GM23248 (cell line): ENCODE measurements at regions not wholly inside any gene's neighbourhood (a gene's known extent, or its start where the extent isn't known, plus 50 kb on each side); places are given as distances from the start of the nearest gene placed in this dataset.

Experiments used
- EZH2 ChIP-seq: fragments of 200-600 bp; sonication (generic); IDR thresholded peaks from 2 replicates; pipeline ENCODE4 v1.6.1; 2018; ENCODE audit warnings: antibody characterized with exemption, mild to moderate bottlenecking; ENCODE audit not compliant: insufficient read depth, poor library complexity, severe bottlenecking
- EZH2phosphoT487 ChIP-seq: fragments of 200-600 bp; sonication (generic); IDR thresholded peaks from 2 replicates; pipeline ENCODE4 v1.6.1; 2018; ENCODE audit warnings: antibody characterized with exemption, moderate library complexity, mild to moderate bottlenecking, low read depth; ENCODE audit not compliant: insufficient read depth

DNA sequence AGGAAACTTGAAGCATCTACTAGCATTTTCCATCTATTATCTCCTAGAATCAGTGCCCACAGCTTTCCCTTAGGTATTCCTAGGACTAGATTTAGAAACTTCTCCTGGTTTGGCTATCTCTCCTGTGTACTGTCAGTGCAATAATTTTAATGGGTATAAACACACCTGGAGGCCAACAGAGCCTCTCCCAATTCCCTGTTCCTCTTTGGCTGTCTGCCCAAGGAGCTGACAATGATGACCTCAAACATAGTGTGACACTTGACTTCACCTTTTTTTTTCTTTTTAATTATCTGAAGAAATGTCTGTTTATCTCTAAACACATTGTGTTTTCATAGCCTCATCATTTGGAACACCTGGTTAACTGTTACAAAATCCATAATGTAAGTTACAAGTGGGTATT is 754.5 kb upstream of the ALCAM start:
- TF ChIP-seq EZH2phosphoT487 (no peak), EZH2 (no peak)
